Neural progenitor cell (in vitro differentiated cells): ENCODE measurements at regions not wholly inside any gene's neighbourhood (a gene's known extent, or its start where the extent isn't known, plus 50 kb on each side); places are given as distances from the start of the nearest gene placed in this dataset.

Experiments used
- DNase-seq: peaks from one replicate; pipeline ENCODE4 v3.0.0-alpha.2; 2016; ENCODE audit warnings: low spot score
- H2AFZ ChIP-seq: fragments of 200-600 bp; sonication (generic); replicated peaks from 2 replicates; pipeline ENCODE4 v1.6.1; 2016; ENCODE audit warnings: antibody characterized with exemption
- H3F3A ChIP-seq: fragments of 200-600 bp; sonication (generic); 2 replicates; pipeline ENCODE4 v1.6.1; 2016; ENCODE audit warnings: antibody characterized with exemption, low read depth
- H3K27ac ChIP-seq: fragments of 200-600 bp; sonication (generic); 2 replicates; pipeline ENCODE4 v1.5.1; 2016; ENCODE audit warnings: mild to moderate bottlenecking
- H3K27me3 ChIP-seq: fragments of 200-600 bp; sonication (generic); 2 replicates; pipeline ENCODE4 v1.6.1; 2016; ENCODE audit warnings: mild to moderate bottlenecking, moderate library complexity
- H3K36me3 ChIP-seq: fragments of 200-600 bp; sonication (generic); 2 replicates; pipeline ENCODE4 v1.5.1; 2016
- H3K4me1 ChIP-seq: fragments of 200-600 bp; sonication (generic); 2 replicates; pipeline ENCODE4 v1.6.1; 2016; ENCODE audit warnings: mixed run types
- H3K4me2 ChIP-seq: fragments of 200-600 bp; sonication (generic); 2 replicates; pipeline ENCODE4 v1.6.1; 2016
- H3K4me3 ChIP-seq: fragments of 200-600 bp; sonication (generic); 2 replicates; pipeline ENCODE4 v1.5.1; 2016
- H3K79me2 ChIP-seq: fragments of 200-600 bp; sonication (generic); 2 replicates; pipeline ENCODE4 v1.6.1; 2016; ENCODE audit warnings: low read depth
- H3K9ac ChIP-seq: fragments of 200-600 bp; sonication (generic); 2 replicates; pipeline ENCODE4 v1.6.1; 2016
- H3K9me3 ChIP-seq: fragments of 200-600 bp; sonication (generic); 2 replicates; pipeline ENCODE4 v1.5.1; 2016; ENCODE audit warnings: low read depth
- H4K20me1 ChIP-seq: fragments of 200-600 bp; sonication (generic); 2 replicates; pipeline ENCODE4 v1.6.1; 2016; ENCODE audit warnings: low read depth
- H3K27ac Mint-ChIP-seq: 3 replicates; pipeline ENCODE4 v1.8.0; 2021; ENCODE audit warnings: mixed read lengths
- H3K27me3 Mint-ChIP-seq: 2 replicates; pipeline ENCODE4 v1.8.0; 2022; ENCODE audit warnings: low read depth, mild to moderate bottlenecking, inconsistent platforms, moderate library complexity, mixed read lengths; ENCODE audit not compliant: insufficient read depth
- H3K36me3 Mint-ChIP-seq: 3 replicates; pipeline ENCODE4 v1.8.0; 2021; ENCODE audit warnings: mixed read lengths
- H3K4me1 Mint-ChIP-seq: 3 replicates; pipeline ENCODE4 v1.8.0; 2021; ENCODE audit warnings: mixed read lengths
- H3K4me3 Mint-ChIP-seq: 3 replicates; pipeline ENCODE4 v1.8.0; 2021; ENCODE audit warnings: mild to moderate bottlenecking, moderate library complexity, mixed read lengths
- H3K9me3 Mint-ChIP-seq: 3 replicates; pipeline ENCODE4 v1.8.0; 2020; ENCODE audit warnings: mixed read lengths
- EZH2 ChIP-seq: fragments of 200-600 bp; sonication (generic); IDR thresholded peaks from 2 replicates; pipeline ENCODE4 v1.6.1; 2017; ENCODE audit warnings: antibody characterized with exemption, mild to moderate bottlenecking, moderate library complexity
- EZH2phosphoT487 ChIP-seq: fragments of 200-600 bp; sonication (generic); IDR thresholded peaks from 2 replicates; pipeline ENCODE4 v1.6.1; 2017; ENCODE audit warnings: antibody characterized with exemption
- TF ChIP-seq, protein P1 (sequence below): fragments of 200-600 bp; sonication (generic); IDR thresholded peaks from 2 replicates; pipeline ENCODE4 v1.5.1; 2017; ENCODE audit warnings: antibody characterized with exemption, mild to moderate bottlenecking

DNA sequence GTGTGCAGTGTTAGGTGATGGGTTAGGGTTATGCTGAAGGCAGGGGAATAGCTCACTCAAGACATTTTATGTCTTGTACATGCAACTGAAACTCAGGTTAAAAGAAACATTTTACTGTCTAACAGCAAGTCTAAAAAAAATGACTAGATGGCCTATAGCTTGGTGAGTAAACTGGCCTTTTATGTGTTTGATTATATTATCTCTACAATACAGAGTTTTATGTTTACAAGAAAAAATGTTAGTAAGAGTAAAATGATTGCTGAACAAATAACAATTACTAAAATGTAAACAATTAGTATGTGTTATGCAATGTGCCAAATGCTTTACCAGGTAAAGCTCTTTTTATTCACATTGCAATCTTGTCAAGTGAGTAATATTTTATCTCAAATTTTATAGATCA is 1039.6 kb downstream of the ROBO2 start:
- Histone ChIP-seq H3K4me3 (no peak overlapping the region), H3K27me3 (no peaks in the 10 kb centered on the region), H2AFZ (no peak overlapping the region), H3K79me2 (no peaks in the 10 kb centered on the region), H3K9ac (no peak overlapping the region), H3K9me3 (no peaks in the 10 kb centered on the region), H3K4me2 (no peak overlapping the region), H3K36me3 (no peaks in the 10 kb centered on the region), H3K4me1 (no peaks in the 10 kb centered on the region), H3F3A (no peaks in the 10 kb centered on the region), H4K20me1 (no peaks in the 10 kb centered on the region), H3K27ac (no peak overlapping the region)
- H3K4me1 Mint-ChIP-seq: no peaks in the 10 kb centered on the region
- DNase-seq: no peak
- H3K4me3 Mint-ChIP-seq: no peak overlapping the region
- no peak overlapping the region for H3K27ac Mint-ChIP-seq
- peaks cover 5% of the 10 kb centered on the region for H3K9me3 Mint-ChIP-seq
- TF ChIP-seq, protein P1, sequence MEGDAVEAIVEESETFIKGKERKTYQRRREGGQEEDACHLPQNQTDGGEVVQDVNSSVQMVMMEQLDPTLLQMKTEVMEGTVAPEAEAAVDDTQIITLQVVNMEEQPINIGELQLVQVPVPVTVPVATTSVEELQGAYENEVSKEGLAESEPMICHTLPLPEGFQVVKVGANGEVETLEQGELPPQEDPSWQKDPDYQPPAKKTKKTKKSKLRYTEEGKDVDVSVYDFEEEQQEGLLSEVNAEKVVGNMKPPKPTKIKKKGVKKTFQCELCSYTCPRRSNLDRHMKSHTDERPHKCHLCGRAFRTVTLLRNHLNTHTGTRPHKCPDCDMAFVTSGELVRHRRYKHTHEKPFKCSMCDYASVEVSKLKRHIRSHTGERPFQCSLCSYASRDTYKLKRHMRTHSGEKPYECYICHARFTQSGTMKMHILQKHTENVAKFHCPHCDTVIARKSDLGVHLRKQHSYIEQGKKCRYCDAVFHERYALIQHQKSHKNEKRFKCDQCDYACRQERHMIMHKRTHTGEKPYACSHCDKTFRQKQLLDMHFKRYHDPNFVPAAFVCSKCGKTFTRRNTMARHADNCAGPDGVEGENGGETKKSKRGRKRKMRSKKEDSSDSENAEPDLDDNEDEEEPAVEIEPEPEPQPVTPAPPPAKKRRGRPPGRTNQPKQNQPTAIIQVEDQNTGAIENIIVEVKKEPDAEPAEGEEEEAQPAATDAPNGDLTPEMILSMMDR: no peak
- no peak for TF ChIP-seq EZH2
- no peak for TF ChIP-seq EZH2phosphoT487
- no peaks in the 10 kb centered on the region for H3K27me3 Mint-ChIP-seq
- no peaks in the 10 kb centered on the region for H3K36me3 Mint-ChIP-seq

DNA sequence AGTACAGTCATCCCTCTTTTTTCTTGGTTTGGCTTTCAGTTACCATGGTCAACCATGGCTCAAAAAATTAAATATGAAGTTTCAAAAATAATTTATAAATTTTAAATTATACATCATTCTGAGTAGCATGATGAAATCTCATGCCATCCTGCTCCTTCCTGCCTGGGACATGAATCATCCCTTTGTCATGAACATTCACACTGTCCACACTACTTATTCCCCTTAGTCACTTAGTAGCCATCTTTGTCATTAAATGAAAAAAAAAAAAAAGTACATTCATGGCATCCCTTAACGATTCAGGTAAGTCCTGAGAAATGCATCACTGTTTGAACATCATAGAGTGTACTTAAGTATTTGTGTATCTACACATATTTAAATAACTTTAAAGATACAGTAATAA is 1046.3 kb downstream of the ROBO2 start:
- Histone ChIP-seq H3K9me3 (no peaks in the 10 kb centered on the region), H3K4me2 (no peak overlapping the region), H2AFZ (no peak overlapping the region), H3K4me3 (no peak overlapping the region), H3K36me3 (no peaks in the 10 kb centered on the region), H3K27me3 (no peaks in the 10 kb centered on the region), H3K9ac (no peak overlapping the region), H3F3A (no peaks in the 10 kb centered on the region), H3K27ac (no peak overlapping the region), H4K20me1 (no peaks in the 10 kb centered on the region), H3K79me2 (no peaks in the 10 kb centered on the region), H3K4me1 (no peaks in the 10 kb centered on the region)
- DNase-seq: no peak
- Mint-ChIP-seq H3K27me3 (no peaks in the 10 kb centered on the region), H3K9me3 (peaks cover 12% of the 10 kb centered on the region), H3K4me3 (no peak overlapping the region), H3K4me1 (peaks cover 3% of the 10 kb centered on the region), H3K27ac (no peak overlapping the region), H3K36me3 (peaks cover 4% of the 10 kb centered on the region)
- TF ChIP-seq EZH2phosphoT487 (no peak), EZH2 (no peak)
- TF ChIP-seq, protein P1: no peak

DNA sequence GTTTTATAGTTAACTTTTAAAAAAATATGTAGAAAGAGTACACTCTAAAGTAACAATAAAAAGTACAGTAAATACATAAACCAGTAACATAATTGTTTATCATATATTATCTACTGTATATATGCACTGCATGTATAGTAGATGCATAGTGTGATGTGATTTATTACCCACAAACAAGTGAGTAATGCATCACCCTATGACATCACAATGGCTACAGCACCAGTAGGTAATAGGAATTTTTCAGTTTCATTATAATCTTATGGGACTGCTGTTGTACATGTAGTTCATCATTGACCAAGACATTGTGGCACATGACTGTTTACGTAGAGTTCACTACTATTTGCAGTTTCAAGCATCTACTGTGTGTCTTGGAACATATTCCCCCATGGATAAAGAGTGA is 1047.2 kb downstream of the ROBO2 start:
- DNase-seq: no peak
- Histone ChIP-seq H3K36me3 (no peaks in the 10 kb centered on the region), H3K27me3 (no peaks in the 10 kb centered on the region), H2AFZ (no peak overlapping the region), H3K9me3 (no peaks in the 10 kb centered on the region), H3K4me1 (no peaks in the 10 kb centered on the region), H3K4me3 (no peak overlapping the region), H3K27ac (no peak overlapping the region), H3F3A (no peaks in the 10 kb centered on the region), H3K4me2 (no peak overlapping the region), H4K20me1 (no peaks in the 10 kb centered on the region), H3K9ac (no peak overlapping the region), H3K79me2 (no peaks in the 10 kb centered on the region)
- no peaks in the 10 kb centered on the region for H3K27me3 Mint-ChIP-seq
- peaks cover 12% of the 10 kb centered on the region for H3K9me3 Mint-ChIP-seq
- H3K4me1 Mint-ChIP-seq: peaks cover 3% of the 10 kb centered on the region
- peaks cover 4% of the 10 kb centered on the region for H3K36me3 Mint-ChIP-seq
- no peak overlapping the region for H3K27ac Mint-ChIP-seq
- TF ChIP-seq EZH2phosphoT487: no peak
- TF ChIP-seq, protein P1: no peak
- no peak for TF ChIP-seq EZH2
- no peak overlapping the region for H3K4me3 Mint-ChIP-seq
